Stimulated activated memory B cell treated with anti-CD40 and anti-IgM and Interleukin-4, amounts not matched to agents 10 μg/mL and 1 μg/mL and 100 μg/mL, for 72 hours (primary cell): ENCODE measurements at regions not wholly inside any gene's neighbourhood (a gene's known extent, or its start where the extent isn't known, plus 50 kb on each side); places are given as distances from the start of the nearest gene placed in this dataset.

Experiments used
- ATAC-seq: fragments of 150-1000 bp; cut with Tn5 transposase; 2 replicates; pipeline ENCODE4 v1.10.0; 2021
- H3K27ac Mint-ChIP-seq: one replicate; pipeline ENCODE4 v1.8.0; 2022; ENCODE audit warnings: mild to moderate bottlenecking, mixed read lengths
- H3K27me3 Mint-ChIP-seq: one replicate; pipeline ENCODE4 v1.8.0; 2022; ENCODE audit warnings: mixed read lengths
- H3K36me3 Mint-ChIP-seq: one replicate; pipeline ENCODE4 v1.8.0; 2022; ENCODE audit warnings: mixed read lengths
- H3K4me1 Mint-ChIP-seq: one replicate; pipeline ENCODE4 v1.8.0; 2022; ENCODE audit warnings: mixed read lengths
- H3K4me3 Mint-ChIP-seq: one replicate; pipeline ENCODE4 v1.8.0; 2022; ENCODE audit warnings: mild to moderate bottlenecking, moderate library complexity, mixed read lengths
- H3K9me3 Mint-ChIP-seq: one replicate; pipeline ENCODE4 v1.8.0; 2022; ENCODE audit warnings: mixed read lengths

DNA sequence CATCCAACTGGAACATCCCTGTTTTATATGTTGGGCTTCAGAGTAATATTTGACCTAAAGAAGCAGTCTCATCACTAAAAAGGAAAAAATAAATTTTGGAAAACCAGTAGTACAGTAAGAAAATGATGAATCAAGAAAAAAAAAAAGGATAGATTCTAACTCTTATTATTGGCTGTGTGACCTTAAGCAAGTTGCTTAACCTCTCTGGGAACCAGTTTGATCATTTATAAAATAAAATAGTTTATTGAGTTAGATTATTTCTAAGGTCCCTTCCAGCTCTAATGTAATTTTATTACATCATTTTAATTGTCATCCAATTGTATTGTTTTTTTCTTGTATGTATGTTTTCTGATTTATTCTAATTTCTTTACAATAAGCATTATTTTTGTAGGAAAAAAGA is 127.0 kb downstream of the PRELID2 start:
- Mint-ChIP-seq H3K4me3 (no peak overlapping the region), H3K27ac (no peak overlapping the region), H3K27me3 (no peaks in the 10 kb centered on the region), H3K4me1 (no peaks in the 10 kb centered on the region), H3K36me3 (no peaks in the 10 kb centered on the region), H3K9me3 (no peaks in the 10 kb centered on the region)
- ATAC-seq: no peak

DNA sequence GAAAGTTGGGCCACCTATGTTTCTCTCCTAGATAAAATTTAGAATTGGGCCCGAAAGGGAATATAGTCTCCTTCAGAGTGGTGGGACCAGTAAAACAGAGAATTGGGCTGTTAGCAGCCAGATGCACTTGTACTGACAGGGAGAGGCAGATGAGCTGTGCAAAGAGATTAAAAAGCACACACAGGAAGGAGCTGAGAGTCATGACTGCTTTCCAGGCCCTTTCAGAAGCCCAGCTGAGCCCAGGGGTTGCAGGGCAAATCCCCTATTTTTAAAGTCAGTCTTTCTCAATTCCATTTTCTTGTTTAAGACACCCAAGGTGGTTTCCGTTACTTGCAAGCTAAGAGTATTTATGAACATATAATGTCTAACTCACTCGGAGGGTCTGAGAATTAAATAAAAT is 130.4 kb downstream of the PRELID2 start:
- Mint-ChIP-seq H3K36me3 (no peaks in the 10 kb centered on the region), H3K27me3 (no peaks in the 10 kb centered on the region), H3K4me1 (no peaks in the 10 kb centered on the region), H3K4me3 (no peak overlapping the region), H3K9me3 (no peaks in the 10 kb centered on the region), H3K27ac (no peak overlapping the region)
- ATAC-seq: no peak

DNA sequence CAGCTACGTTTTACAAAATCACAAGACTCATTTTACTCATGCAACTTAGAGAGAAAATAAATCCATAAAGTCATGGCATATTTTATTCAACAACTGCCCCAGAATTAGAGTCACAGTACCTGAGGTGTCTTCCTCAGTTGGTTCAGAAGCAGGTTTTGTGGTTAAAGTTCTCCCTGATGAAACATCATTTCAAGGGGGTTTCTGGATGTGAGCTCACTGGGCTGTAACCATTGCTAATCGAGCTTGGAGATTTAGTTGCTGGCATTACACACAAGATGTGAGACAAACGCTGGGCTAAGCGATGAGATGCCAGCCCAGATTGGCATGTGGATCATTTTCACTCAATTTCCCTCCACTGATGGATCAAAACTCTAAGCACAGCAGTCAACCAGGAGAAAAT is 131.3 kb downstream of the PRELID2 start:
- no peaks in the 10 kb centered on the region for H3K4me1 Mint-ChIP-seq
- H3K27me3 Mint-ChIP-seq: no peaks in the 10 kb centered on the region
- no peaks in the 10 kb centered on the region for H3K36me3 Mint-ChIP-seq
- ATAC-seq: no peak
- H3K4me3 Mint-ChIP-seq: no peak overlapping the region
- no peak overlapping the region for H3K27ac Mint-ChIP-seq
- no peaks in the 10 kb centered on the region for H3K9me3 Mint-ChIP-seq

DNA sequence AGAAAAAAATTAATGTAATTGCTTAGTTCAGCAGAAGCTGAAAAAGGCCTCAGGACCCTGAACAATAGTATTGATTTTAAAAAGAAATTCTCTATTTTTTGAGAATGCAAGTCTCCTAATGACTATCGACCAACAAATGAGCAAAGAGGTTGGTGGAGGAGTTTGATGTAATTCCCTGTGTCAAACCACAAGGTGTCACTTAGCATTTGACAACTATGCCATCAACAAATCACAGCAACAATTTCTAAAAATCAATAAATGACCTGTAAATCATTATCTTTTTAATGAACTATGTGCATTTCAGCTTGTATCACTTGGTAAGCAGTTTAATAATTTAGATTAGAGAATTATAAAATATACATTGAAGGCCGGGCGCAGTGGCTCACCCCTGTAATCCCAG is 133.7 kb downstream of the PRELID2 start:
- H3K9me3 Mint-ChIP-seq: no peaks in the 10 kb centered on the region
- H3K4me3 Mint-ChIP-seq: no peak overlapping the region
- no peaks in the 10 kb centered on the region for H3K27me3 Mint-ChIP-seq
- no peak for ATAC-seq
- no peak overlapping the region for H3K27ac Mint-ChIP-seq
- no peaks in the 10 kb centered on the region for H3K36me3 Mint-ChIP-seq
- no peaks in the 10 kb centered on the region for H3K4me1 Mint-ChIP-seq

DNA sequence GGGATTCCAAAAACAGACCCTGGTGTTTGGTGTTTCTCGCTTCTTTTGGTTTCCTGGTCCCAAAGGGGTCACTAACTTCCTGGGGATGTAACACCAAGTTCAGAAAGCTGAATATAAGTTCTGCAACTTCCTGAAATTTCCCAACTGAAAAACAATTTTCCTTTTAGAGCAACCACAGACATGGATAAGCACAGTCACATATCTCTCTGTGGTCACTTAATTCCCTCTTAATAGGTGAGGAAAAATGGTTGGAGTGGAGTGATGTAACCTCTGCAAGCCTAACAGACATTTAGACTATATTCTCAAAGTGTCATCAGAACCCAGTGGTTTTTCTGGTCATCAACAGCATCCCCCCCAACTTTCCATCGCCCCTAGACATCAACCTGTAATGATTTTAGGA is 135.3 kb downstream of the PRELID2 start:
- Mint-ChIP-seq H3K4me3 (no peak overlapping the region), H3K27ac (no peak overlapping the region)
- no peak for ATAC-seq

DNA sequence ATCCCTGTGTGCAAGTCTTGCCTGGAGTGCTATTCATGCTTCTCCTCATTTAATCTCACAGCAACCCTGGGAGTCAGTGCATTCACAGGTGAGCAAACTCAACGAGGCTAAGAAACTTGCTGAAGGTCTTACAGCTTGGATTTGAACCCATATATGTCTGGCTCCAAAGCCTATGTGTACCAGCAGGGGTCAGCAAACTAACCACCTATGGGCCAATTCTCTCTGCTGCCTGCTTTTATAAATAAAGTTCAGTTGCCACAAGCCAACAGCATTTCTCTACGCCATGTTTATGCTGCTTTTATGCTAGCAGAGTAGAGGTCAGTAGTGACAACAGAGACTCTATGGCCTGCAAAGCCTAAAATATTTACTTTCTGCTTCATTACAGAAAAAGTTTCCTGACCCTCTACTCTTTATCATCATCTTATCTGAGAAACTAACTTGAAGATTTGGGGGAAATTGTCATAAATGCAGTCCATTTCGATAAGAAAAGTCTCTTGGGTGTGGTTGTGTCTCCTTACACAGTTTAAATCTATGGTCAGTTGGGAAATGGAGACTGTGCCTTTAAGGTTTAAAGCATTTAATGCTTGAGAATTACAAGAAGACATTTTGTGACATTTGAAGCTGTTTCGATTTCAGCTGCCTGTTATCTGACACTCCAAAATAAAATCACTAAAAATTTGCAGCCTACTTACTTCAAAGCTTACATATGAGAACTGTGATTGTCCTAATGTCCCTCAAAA is 137.7 kb downstream of the PRELID2 start:
- no peak overlapping the region for H3K4me3 Mint-ChIP-seq
- no peak for ATAC-seq
- no peak overlapping the region for H3K27ac Mint-ChIP-seq
- H3K36me3 Mint-ChIP-seq: no peaks in the 10 kb centered on the region
- H3K9me3 Mint-ChIP-seq: no peaks in the 10 kb centered on the region
- H3K4me1 Mint-ChIP-seq: no peaks in the 10 kb centered on the region
- no peaks in the 10 kb centered on the region for H3K27me3 Mint-ChIP-seq

More for the DNA sequence above, 135.3 kb downstream of the PRELID2 start:
- no peaks in the 10 kb centered on the region for H3K9me3 Mint-ChIP-seq
- no peaks in the 10 kb centered on the region for H3K36me3 Mint-ChIP-seq
- H3K4me1 Mint-ChIP-seq: no peaks in the 10 kb centered on the region
- H3K27me3 Mint-ChIP-seq: no peaks in the 10 kb centered on the region

DNA sequence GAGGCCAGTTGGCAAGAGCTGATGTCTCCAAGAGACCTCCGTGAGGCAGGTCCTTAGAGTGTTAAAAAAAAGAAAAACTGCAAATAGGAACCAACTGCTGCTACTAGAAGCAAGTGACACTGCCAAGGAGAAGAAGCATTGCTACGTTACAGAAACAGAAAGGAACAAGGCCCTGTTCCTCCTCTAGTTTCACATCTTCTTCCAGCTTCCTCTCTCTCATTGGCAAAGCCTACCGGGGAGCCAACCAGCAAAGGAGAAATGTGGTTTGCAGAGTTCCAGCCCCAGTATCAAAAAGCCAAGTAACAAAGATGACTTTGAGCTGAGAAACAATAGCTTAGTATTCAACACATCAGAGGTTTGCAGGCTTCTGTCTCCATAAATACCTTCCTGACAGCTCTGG is 145.9 kb downstream of the PRELID2 start:
- H3K4me1 Mint-ChIP-seq: peaks cover 13% of the 10 kb centered on the region
- H3K36me3 Mint-ChIP-seq: no peaks in the 10 kb centered on the region
- ATAC-seq: peak; percentile 68
- no peak overlapping the region for H3K27ac Mint-ChIP-seq
- H3K27me3 Mint-ChIP-seq: no peaks in the 10 kb centered on the region
- no peak overlapping the region for H3K4me3 Mint-ChIP-seq
- no peaks in the 10 kb centered on the region for H3K9me3 Mint-ChIP-seq

DNA sequence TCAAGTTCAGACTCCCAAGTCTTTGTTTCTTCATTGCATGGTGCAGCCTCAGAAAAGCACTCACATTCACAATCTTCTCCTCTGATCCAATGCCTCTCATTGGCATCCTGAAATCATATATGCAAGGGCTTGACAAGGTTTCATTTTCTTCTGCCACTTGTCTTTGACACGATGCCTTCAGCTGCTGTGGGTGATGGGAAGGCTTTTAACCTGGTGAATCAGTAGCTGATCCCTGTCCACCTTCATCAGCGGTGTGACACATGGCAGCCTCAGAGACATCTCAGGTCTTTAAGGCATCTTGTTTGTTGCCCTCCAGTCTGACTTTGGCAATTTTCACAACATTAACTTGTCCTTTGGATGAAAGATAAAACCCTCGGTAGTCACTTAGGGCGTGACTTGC is 147.2 kb downstream of the PRELID2 start:
- H3K9me3 Mint-ChIP-seq: no peaks in the 10 kb centered on the region
- H3K4me1 Mint-ChIP-seq: peaks cover 13% of the 10 kb centered on the region
- H3K27ac Mint-ChIP-seq: no peak overlapping the region
- no peak overlapping the region for H3K4me3 Mint-ChIP-seq
- ATAC-seq: no peak
- H3K27me3 Mint-ChIP-seq: no peaks in the 10 kb centered on the region
- H3K36me3 Mint-ChIP-seq: no peaks in the 10 kb centered on the region

DNA sequence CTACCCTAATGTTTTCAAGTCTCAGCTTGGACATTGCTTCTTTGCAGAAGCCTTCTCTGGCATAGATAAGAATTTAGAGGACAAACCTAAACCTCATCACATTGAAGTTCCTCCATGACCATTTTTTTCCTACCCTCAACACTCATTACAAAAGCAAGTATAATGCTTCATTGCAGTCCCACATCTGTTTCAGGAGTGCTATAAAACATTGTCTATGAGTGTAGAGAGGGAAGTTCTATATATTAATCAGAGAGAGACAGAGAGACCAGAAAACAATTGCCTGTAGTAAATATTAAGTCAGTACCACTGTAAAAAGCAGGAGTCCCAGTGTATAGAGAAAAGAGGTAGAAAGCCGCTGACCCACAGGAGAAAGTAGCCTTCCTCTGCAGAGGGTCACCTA is 149.7 kb downstream of the PRELID2 start:
- no peak for ATAC-seq
- Mint-ChIP-seq H3K4me3 (no peak overlapping the region), H3K36me3 (no peaks in the 10 kb centered on the region), H3K27ac (no peak overlapping the region), H3K9me3 (no peaks in the 10 kb centered on the region), H3K27me3 (no peaks in the 10 kb centered on the region), H3K4me1 (peaks cover 13% of the 10 kb centered on the region)

DNA sequence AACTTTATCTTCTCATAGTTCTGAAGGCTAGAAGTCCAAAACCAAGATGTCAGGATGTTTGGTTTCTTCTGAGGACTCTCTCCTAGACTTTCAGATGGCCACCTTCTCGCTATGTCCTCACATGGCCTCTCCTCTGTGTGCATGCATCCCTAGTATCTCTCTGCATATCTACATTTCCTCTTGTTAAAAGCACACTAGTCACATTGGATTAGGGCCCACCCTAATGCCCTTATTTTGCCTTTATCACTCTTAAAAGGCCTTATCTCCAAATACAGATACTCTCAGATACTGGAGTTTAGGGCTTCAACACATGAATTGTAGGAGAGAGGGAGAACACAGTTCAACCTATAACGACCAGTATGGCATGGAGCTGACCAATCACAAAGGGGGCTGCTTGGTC is 151.7 kb downstream of the PRELID2 start:
- Mint-ChIP-seq H3K9me3 (no peaks in the 10 kb centered on the region), H3K27ac (no peak overlapping the region), H3K36me3 (no peaks in the 10 kb centered on the region), H3K4me1 (no peaks in the 10 kb centered on the region), H3K27me3 (no peaks in the 10 kb centered on the region), H3K4me3 (no peak overlapping the region)
- ATAC-seq: no peak

DNA sequence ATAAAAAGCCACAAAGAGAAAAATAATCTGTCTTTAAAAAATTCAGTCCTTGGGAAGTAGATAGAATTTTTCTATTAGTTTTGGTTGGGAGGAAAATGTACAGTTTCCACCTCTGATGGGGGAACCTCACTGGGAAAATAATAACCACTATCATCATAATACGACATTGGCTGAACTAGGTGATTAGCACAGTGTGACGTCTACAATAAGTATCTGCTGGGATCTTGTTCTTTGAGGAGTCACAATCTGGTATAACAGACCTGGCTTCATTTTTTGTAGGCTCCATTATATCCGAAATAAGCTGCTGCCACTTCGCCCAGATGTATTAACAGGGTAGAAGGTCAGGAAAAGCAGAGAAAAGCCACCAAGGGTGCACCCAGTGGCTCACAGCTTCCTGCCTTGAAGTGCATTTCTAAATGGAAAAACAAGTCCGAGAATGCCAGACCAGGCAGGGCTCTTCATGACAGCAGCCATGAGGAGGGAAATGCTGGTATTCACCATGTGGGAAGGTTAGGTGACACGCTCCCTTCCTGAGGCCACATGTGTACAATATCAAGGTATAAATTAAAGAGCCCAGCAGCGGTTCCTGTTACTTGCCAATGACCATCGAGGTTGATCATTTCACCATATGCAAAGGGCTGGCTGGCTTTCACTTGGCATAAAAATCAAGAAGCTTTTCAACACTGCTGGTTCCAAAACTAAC is 152.8 kb downstream of the PRELID2 start:
- H3K27me3 Mint-ChIP-seq: no peaks in the 10 kb centered on the region
- ATAC-seq: no peak
- no peaks in the 10 kb centered on the region for H3K4me1 Mint-ChIP-seq
- no peaks in the 10 kb centered on the region for H3K9me3 Mint-ChIP-seq
- no peak overlapping the region for H3K4me3 Mint-ChIP-seq
- no peak overlapping the region for H3K27ac Mint-ChIP-seq
- no peaks in the 10 kb centered on the region for H3K36me3 Mint-ChIP-seq

DNA sequence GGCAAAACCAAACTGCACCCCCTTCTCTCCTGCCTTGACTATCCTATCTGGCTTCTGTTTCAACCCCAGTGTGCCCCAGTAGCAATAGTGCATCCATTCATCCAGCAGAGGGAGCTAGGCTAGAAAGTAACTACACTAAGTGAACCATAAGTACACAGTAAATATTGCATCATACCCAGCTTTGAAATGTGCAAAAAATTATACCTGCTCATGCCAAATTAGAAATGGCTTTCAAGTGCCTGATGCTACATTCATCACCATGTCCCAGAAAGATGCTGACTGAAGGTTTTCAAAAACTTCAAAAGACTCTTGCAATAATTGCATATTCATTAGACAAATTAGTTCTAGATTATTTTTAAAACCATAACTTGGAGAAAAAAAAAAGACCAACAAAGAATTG is 153.5 kb downstream of the PRELID2 start:
- H3K27ac Mint-ChIP-seq: no peak overlapping the region
- H3K4me1 Mint-ChIP-seq: no peaks in the 10 kb centered on the region
- H3K4me3 Mint-ChIP-seq: no peak overlapping the region
- H3K36me3 Mint-ChIP-seq: no peaks in the 10 kb centered on the region
- H3K27me3 Mint-ChIP-seq: no peaks in the 10 kb centered on the region
- ATAC-seq: peak; percentile 70
- no peaks in the 10 kb centered on the region for H3K9me3 Mint-ChIP-seq

DNA sequence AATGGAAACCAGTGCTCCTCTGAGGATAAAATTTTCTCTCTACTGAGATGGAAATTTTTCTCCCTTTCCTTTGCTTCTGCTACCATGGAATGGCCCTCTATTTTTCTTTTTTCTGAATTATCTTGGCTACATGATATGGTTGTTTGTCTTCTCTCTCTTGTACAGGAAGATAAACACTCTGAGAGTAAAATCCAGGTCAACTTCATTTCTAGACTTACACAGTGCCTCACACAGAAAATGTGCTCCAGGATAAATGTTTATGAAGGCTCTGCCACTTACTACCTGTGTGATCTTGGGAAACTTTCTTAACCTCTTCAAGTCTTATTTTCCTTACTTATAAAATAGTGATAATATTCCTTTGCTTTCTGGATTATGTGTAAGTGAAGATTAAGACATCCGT is 153.9 kb downstream of the PRELID2 start:
- Mint-ChIP-seq H3K27me3 (no peaks in the 10 kb centered on the region), H3K4me3 (no peak overlapping the region), H3K4me1 (no peaks in the 10 kb centered on the region), H3K27ac (no peak overlapping the region), H3K9me3 (no peaks in the 10 kb centered on the region), H3K36me3 (no peaks in the 10 kb centered on the region)
- ATAC-seq: no peak

DNA sequence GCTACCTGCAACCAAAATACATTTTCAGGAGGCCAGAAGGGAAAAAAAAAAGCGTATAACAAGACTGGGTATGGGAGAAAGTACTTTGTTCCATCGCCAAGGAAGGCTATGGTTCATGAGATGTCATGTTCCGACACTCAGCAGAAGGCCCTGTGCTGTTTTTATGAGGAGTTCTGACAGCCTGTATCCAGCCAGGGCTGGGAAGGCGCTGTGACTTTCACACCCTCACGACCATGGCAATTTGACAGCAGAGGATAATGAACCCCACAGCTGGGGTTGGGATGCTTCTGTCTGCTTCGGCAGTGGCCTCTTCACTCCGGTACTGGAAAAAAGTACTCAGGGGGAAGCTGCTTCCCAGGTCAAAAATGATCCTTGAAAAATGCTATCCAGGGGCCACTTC is 154.4 kb downstream of the PRELID2 start:
- no peak overlapping the region for H3K27ac Mint-ChIP-seq
- H3K9me3 Mint-ChIP-seq: no peaks in the 10 kb centered on the region
- ATAC-seq: no peak
- no peak overlapping the region for H3K4me3 Mint-ChIP-seq
- no peaks in the 10 kb centered on the region for H3K4me1 Mint-ChIP-seq
- no peaks in the 10 kb centered on the region for H3K36me3 Mint-ChIP-seq
- no peaks in the 10 kb centered on the region for H3K27me3 Mint-ChIP-seq

DNA sequence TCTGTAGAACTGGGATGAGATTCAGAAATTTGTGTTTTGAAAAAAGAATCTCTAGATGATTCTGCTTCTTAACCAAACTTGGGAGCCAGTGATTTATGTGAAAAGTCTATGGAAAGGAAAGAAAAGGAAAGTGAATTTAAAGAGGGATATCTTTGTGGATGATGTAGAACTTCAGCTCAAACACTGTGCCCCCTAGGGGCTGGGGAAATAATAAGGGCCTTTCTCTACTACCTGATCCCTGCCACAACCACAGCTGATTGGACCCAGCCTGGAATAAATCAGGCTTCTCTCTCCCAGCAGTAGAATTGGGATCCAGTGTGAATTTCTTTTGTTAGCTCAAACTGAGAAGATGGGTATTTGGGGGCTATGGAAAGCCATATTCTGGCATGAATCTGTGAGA is 155.0 kb downstream of the PRELID2 start:
- no peak for ATAC-seq
- no peak overlapping the region for H3K4me3 Mint-ChIP-seq
- no peak overlapping the region for H3K27ac Mint-ChIP-seq
- no peaks in the 10 kb centered on the region for H3K36me3 Mint-ChIP-seq
- H3K9me3 Mint-ChIP-seq: no peaks in the 10 kb centered on the region
- H3K27me3 Mint-ChIP-seq: no peaks in the 10 kb centered on the region
- H3K4me1 Mint-ChIP-seq: no peaks in the 10 kb centered on the region

DNA sequence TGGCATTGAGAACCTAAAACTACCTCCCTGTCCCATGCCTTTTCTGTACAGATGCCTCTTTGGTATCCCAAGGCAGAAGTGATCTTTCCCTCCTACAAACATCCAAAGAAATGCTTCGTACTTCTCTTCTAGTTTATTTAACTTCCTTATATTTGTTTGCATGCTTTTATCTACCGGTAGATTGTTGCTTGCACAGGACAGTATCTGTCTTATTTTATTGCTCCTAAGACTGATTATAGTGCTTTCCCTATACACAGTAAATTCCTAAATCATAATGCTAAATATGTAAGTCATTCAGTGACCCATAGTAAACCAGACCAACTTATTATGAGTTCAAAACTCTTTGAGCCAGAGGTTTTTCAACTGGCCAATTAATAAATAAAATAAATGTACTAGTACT is 156.9 kb downstream of the PRELID2 start:
- H3K4me3 Mint-ChIP-seq: no peak overlapping the region
- H3K4me1 Mint-ChIP-seq: no peaks in the 10 kb centered on the region
- no peaks in the 10 kb centered on the region for H3K27me3 Mint-ChIP-seq
- no peaks in the 10 kb centered on the region for H3K9me3 Mint-ChIP-seq
- no peak overlapping the region for H3K27ac Mint-ChIP-seq
- no peaks in the 10 kb centered on the region for H3K36me3 Mint-ChIP-seq
- ATAC-seq: no peak
